Endothelial cell of umbilical vein (primary cell): ENCODE measurements at regions not wholly inside any gene's neighbourhood (a gene's known extent, or its start where the extent isn't known, plus 50 kb on each side); places are given as distances from the start of the nearest gene placed in this dataset.

ENCODE experiments used
- EZH2 ChIP-seq: IDR thresholded peaks from 2 replicates; pipeline ENCODE4 v1.6.1; 2012; ENCODE audit warnings: borderline replicate concordance, low read depth, mild to moderate bottlenecking, moderate library complexity, low read length, inconsistent platforms; ENCODE audit not compliant: severe bottlenecking
- MYC ChIP-seq: IDR thresholded peaks from one replicate; pipeline ENCODE4 v1.6.1; 2011; ENCODE audit warnings: mild to moderate bottlenecking, low read depth, low read length
- POLR2A ChIP-seq: IDR thresholded peaks from 2 replicates; pipeline ENCODE4 v1.6.1; 2012; ENCODE audit warnings: low read depth, mild to moderate bottlenecking, control low read depth, low read length
- POLR2AphosphoS5 ChIP-seq: IDR thresholded peaks from 2 replicates; pipeline ENCODE4 v1.6.1; 2012; ENCODE audit warnings: low read depth, mild to moderate bottlenecking, control low read depth, low read length, moderate library complexity; ENCODE audit not compliant: insufficient read depth
- TF ChIP-seq, protein P1 (sequence below), 2 donors: IDR thresholded peaks; 1 replicate in 1 of 2; 2 replicates in 1 of 2; pipeline ENCODE4 v1.5.1; 2011; ENCODE audit warnings: low read length in 2 of 2, mild to moderate bottlenecking in 2 of 2, moderate library complexity in 2 of 2, control low read depth in 1 of 2, inconsistent platforms in 1 of 2, low read depth in 1 of 2; ENCODE audit not compliant: insufficient read depth in 1 of 2; ENCODE audit errors: extremely low read depth in 1 of 2
- TF ChIP-seq, protein P2 (sequence below): IDR thresholded peaks from 2 replicates; pipeline ENCODE4 v1.6.1; 2011; ENCODE audit not compliant: insufficient read depth, insufficient read length

DNA sequence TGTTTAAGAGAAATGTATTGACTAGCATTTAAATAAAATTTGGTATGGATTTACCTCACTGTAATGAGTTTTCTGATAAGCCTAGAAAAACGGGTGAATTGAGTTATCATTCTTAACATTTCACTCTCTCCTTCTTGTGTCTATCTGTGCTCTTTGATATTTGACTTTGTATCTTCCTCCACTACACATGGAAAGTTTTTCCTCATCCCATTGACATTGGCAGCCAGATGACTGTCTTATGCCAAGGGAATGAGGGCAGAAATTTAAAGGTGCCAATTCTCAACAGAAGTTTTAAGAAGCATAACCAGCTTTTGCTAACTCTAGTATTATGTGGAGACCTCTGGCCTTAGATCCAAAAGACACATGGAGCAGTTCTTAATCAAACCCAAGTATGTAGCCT, 376.6 kb downstream of the DSEL start:
- TF ChIP-seq, protein P1, sequence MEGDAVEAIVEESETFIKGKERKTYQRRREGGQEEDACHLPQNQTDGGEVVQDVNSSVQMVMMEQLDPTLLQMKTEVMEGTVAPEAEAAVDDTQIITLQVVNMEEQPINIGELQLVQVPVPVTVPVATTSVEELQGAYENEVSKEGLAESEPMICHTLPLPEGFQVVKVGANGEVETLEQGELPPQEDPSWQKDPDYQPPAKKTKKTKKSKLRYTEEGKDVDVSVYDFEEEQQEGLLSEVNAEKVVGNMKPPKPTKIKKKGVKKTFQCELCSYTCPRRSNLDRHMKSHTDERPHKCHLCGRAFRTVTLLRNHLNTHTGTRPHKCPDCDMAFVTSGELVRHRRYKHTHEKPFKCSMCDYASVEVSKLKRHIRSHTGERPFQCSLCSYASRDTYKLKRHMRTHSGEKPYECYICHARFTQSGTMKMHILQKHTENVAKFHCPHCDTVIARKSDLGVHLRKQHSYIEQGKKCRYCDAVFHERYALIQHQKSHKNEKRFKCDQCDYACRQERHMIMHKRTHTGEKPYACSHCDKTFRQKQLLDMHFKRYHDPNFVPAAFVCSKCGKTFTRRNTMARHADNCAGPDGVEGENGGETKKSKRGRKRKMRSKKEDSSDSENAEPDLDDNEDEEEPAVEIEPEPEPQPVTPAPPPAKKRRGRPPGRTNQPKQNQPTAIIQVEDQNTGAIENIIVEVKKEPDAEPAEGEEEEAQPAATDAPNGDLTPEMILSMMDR (IDR thresholded peaks at IDR 0.05; ENCODE audit: extremely low read depth in 1 of 2, insufficient read depth in 1 of 2, low read depth in 1 of 2, low read length in 2 of 2) = no peak
- TF ChIP-seq EZH2 (no peak), POLR2A (no peak), POLR2AphosphoS5 (no peak), MYC (no peak)
- TF ChIP-seq, protein P2, sequence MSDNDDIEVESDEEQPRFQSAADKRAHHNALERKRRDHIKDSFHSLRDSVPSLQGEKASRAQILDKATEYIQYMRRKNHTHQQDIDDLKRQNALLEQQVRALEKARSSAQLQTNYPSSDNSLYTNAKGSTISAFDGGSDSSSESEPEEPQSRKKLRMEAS = no peak
